ENCODE measurements at regions not wholly inside any gene's neighbourhood (a gene's known extent, or its start where the extent isn't known, plus 50 kb on each side); places are given as distances from the start of the nearest gene placed in this dataset.
A peak's percentile ranks its signal among the peaks of the same experiment; 100 is the strongest.

DNA sequence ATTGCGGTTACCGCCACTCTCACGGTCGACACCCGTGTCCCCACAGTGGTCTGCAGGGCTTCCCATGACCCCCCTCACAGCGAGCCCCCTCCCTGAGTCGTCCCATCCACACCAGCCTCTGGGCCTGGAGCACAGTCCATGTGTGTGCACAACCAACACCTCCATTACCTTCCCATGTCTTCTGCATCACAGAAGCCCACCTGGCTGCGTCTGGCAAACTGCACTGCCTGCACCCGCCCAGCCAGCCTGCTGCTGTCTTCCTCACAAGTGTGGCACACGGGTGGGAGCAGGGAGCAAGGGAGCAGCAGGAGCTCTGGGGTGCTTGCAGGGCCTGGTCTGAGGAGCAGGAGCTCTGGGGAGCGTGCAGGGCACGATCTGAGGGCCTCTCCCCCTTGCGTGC lies 415.3 kb upstream of the IRX4 start:
- FAIRE-seq = no peak
- CTCF ChIA-PET (ENCODE audit: partially characterized antibody) = interaction anchor here (0.9 kb wide), 1 partner anchor 47 kb away, joined by 3 read pairs; no protein-coding TSS in a partner anchor
- H3K9ac ChIP-seq (replicated peaks in 1 of 4; ENCODE audit: extremely low read depth in 1 of 4, low read depth in 3 of 4, low read length in 3 of 4) = no peak overlapping the region
- TF ChIP-seq, protein P1, sequence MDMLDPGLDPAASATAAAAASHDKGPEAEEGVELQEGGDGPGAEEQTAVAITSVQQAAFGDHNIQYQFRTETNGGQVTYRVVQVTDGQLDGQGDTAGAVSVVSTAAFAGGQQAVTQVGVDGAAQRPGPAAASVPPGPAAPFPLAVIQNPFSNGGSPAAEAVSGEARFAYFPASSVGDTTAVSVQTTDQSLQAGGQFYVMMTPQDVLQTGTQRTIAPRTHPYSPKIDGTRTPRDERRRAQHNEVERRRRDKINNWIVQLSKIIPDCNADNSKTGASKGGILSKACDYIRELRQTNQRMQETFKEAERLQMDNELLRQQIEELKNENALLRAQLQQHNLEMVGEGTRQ (IDR thresholded peaks at IDR 0.05; ENCODE audit: low read length) = no peak
- no peak for TF ChIP-seq SIN3A (conservative IDR thresholded peaks at IDR 0.05 in 1 of 2, IDR thresholded peaks at IDR 0.05 in 1 of 2; ENCODE audit: low read depth in 1 of 2, low read length in 2 of 2)
- TF ChIP-seq BACH1 (IDR thresholded peaks at IDR 0.05; ENCODE audit: low read length) = no peak
- no peak for TF ChIP-seq BRCA1 (IDR thresholded peaks at IDR 0.05; ENCODE audit: low read depth, low read length)
- no peak for TF ChIP-seq SAP30 (IDR thresholded peaks at IDR 0.05; ENCODE audit: insufficient read depth, insufficient replicate concordance, low read length)
- no peak for TF ChIP-seq SP4 (IDR thresholded peaks at IDR 0.05; ENCODE audit: low read length)
- no peak for TF ChIP-seq CBX8 (IDR thresholded peaks at IDR 0.05; ENCODE audit: borderline replicate concordance, low read depth, low read length)
- TF ChIP-seq RFX5 (IDR thresholded peaks at IDR 0.05; ENCODE audit: borderline replicate concordance, low read depth, low read length) = no peak
- no peak for TF ChIP-seq KDM5A (IDR thresholded peaks at IDR 0.05; ENCODE audit: low read length)
- no peak for TF ChIP-seq FOSL1 (IDR thresholded peaks at IDR 0.05; ENCODE audit: insufficient read depth, low read depth, low read length)
- no peak for TF ChIP-seq YY1 (IDR thresholded peaks at IDR 0.05; ENCODE audit: low read depth, low read length)
- no peak for TF ChIP-seq TEAD4 (IDR thresholded peaks at IDR 0.05; ENCODE audit: low read depth, low read length)
- TF ChIP-seq NANOG (IDR thresholded peaks at IDR 0.05; ENCODE audit: insufficient read depth, low read depth, low read length, poor library complexity, severe bottlenecking) = no peak
- TF ChIP-seq GABPA (IDR thresholded peaks at IDR 0.05; ENCODE audit: borderline replicate concordance, insufficient read depth, low read length) = no peak

More for the DNA sequence above, 415.3 kb upstream of the IRX4 start:
- no peak overlapping the region for H3K23ac ChIP-seq (ENCODE audit: insufficient read length)
- no peak overlapping the region for H3K4me2 ChIP-seq (ENCODE audit: insufficient read depth in 1 of 2, low read depth in 2 of 2, low read length in 2 of 2)
- H4K91ac ChIP-seq (replicated peaks; ENCODE audit: insufficient read length, low read length) = no peak overlapping the region
- no peak overlapping the region for H2BK12ac ChIP-seq (ENCODE audit: low read depth, low read length)
- no peaks in the 10 kb centered on the region; the same call in 1 of the 2 replicates for H3K79me1 ChIP-seq (ENCODE audit: low read depth, low read length)
- POLR2A ChIA-PET (ENCODE audit: partially characterized antibody) = no interaction called here
- H3K4me3 ChIP-seq (ENCODE audit: extremely low read depth in 1 of 4, insufficient read depth in 2 of 4, low read depth in 3 of 4, low read length in 4 of 4) = no peak overlapping the region
- H2BK20ac ChIP-seq (ENCODE audit: low read length) = no peak overlapping the region
- H3K56ac ChIP-seq (replicated peaks; ENCODE audit: insufficient read length, low read depth, low read length) = no peak overlapping the region
- no peak overlapping the region for H2BK5ac ChIP-seq (ENCODE audit: low read depth, low read length)
- no peak overlapping the region for H2AFZ ChIP-seq (ENCODE audit: low read length)
- no peak for DNase-seq (ENCODE audit: low read depth in 1 of 2, low spot score in 2 of 2)
- 0 out of 2 replicates have a peak overlapping the region, but pooled peaks have one; percentile 46 for H2BK15ac ChIP-seq (ENCODE audit: low read length)
- no peaks in the 10 kb centered on the region for H3K9me3 ChIP-seq (ENCODE audit: insufficient read depth in 2 of 2, low read depth in 1 of 2, low read length in 1 of 2)
- H2AK5ac ChIP-seq (ENCODE audit: low read depth, low read length) = no peak overlapping the region
- H3K23me2 ChIP-seq (ENCODE audit: low read depth, low read length) = no peaks in the 10 kb centered on the region
- H3K14ac ChIP-seq (ENCODE audit: insufficient read length) = no peak overlapping the region
- H2BK120ac ChIP-seq (replicated peaks; ENCODE audit: low read depth, low read length) = no peak overlapping the region
- no peak overlapping the region for H3K18ac ChIP-seq (ENCODE audit: extremely low read depth, low read length)
- H3K36me3 ChIP-seq (ENCODE audit: control insufficient read depth in 2 of 4, insufficient read depth in 4 of 4, low read length in 3 of 4) = no peaks in the 10 kb centered on the region
- peaks cover 1 to 11% (median 2%) of the 10 kb centered on the region in 4 experiments; a peak in 5 of 7 replicates for H3K4me1 ChIP-seq (replicated peaks in 1 of 4; ENCODE audit: control insufficient read depth in 3 of 4, insufficient read depth in 4 of 4, low read length in 3 of 4)
- H3K79me2 ChIP-seq (ENCODE audit: control insufficient read depth in 1 of 2, insufficient read depth in 2 of 2, low read length in 2 of 2) = no peaks in the 10 kb centered on the region
- H4K20me1 ChIP-seq (replicated peaks in 1 of 2; ENCODE audit: control insufficient read depth in 1 of 2, insufficient read depth in 2 of 2, low read length in 2 of 2) = no peaks in the 10 kb centered on the region
- H3K27me3 ChIP-seq (replicated peaks in 1 of 4; ENCODE audit: control insufficient read depth in 3 of 4, extremely low read depth in 1 of 4, insufficient read depth in 3 of 4, low read length in 3 of 4) = no peaks in the 10 kb centered on the region
- 93% methylated on average over 11 of the region's 13 CpGs; no CpG with 5 or more reads in 1 of the 2 experiments for WGBS, 2 experiments (ENCODE audit: extremely low coverage in 1 of 2, insufficient coverage in 1 of 2, insufficient read length in 1 of 2, insufficient replicate concordance in 2 of 2, low coverage in 1 of 2, low lambda C conversion rate in 2 of 2, missing lambda C conversion rate in 1 of 2)
- H4K5ac ChIP-seq (ENCODE audit: insufficient read length, low read depth, low read length) = no peak overlapping the region
- no peak overlapping the region for H4K8ac ChIP-seq (ENCODE audit: extremely low read depth, insufficient read depth, low read length)
- H3K4ac ChIP-seq (replicated peaks; ENCODE audit: insufficient read length, low read depth, low read length) = no peak overlapping the region
- H3K27ac ChIP-seq (ENCODE audit: low read depth, low read length) = no peak overlapping the region

Data from H1 (cell line).